ENCODE measurements at regions not wholly inside any gene's neighbourhood (a gene's known extent, or its start where the extent isn't known, plus 50 kb on each side); places are given as distances from the start of the nearest gene placed in this dataset.

- TF ChIP-seq CTCF (conservative IDR thresholded peaks at IDR 0.05), result no peak
- H3K27ac ChIP-seq, result no peak overlapping the region
These were observed 139.0 kb upstream of the PRDM9 start for GRCh38 chr5:23368393-23368792.

- H3K27ac ChIP-seq, result no peak overlapping the region
- no peak for TF ChIP-seq CTCF (conservative IDR thresholded peaks at IDR 0.05)
These were observed 139.5 kb upstream of the PRDM9 start for GRCh38 chr5:23367874-23368273.

- no peak overlapping the region for H3K27ac ChIP-seq
- TF ChIP-seq CTCF (conservative IDR thresholded peaks at IDR 0.05), result no peak
These were observed 154.1 kb upstream of the PRDM9 start for GRCh38 chr5:23353286-23353685.

- TF ChIP-seq CTCF (conservative IDR thresholded peaks at IDR 0.05), result peak; percentile 73
- H3K27ac ChIP-seq, result no peak overlapping the region
These were observed 155.0 kb upstream of the PRDM9 start for GRCh38 chr5:23352446-23352845.

GRCh38 chr5:23343121-23343520 is 164.3 kb upstream of the PRDM9 start:
- no peak for TF ChIP-seq CTCF (conservative IDR thresholded peaks at IDR 0.05)
- H3K27ac ChIP-seq, result no peak overlapping the region

GRCh38 chr5:23332650-23333251 is 174.7 kb upstream of the PRDM9 start:
- peak; percentile 77 for TF ChIP-seq CTCF (conservative IDR thresholded peaks at IDR 0.05)
- no peak overlapping the region for H3K27ac ChIP-seq

GRCh38 chr5:23330726-23331125 is 176.7 kb upstream of the PRDM9 start:
- no peak for TF ChIP-seq CTCF (conservative IDR thresholded peaks at IDR 0.05)
- H3K27ac ChIP-seq, result no peak overlapping the region
